ENCODE measurements at regions not wholly inside any gene's neighbourhood (a gene's known extent, or its start where the extent isn't known, plus 50 kb on each side); places are given as distances from the start of the nearest gene placed in this dataset.
"Not testable (repeated sequence)": the region's sequence is repeated elsewhere in the genome, so short reads cannot be mapped to it uniquely, and the experiment has no call there.

DNA sequence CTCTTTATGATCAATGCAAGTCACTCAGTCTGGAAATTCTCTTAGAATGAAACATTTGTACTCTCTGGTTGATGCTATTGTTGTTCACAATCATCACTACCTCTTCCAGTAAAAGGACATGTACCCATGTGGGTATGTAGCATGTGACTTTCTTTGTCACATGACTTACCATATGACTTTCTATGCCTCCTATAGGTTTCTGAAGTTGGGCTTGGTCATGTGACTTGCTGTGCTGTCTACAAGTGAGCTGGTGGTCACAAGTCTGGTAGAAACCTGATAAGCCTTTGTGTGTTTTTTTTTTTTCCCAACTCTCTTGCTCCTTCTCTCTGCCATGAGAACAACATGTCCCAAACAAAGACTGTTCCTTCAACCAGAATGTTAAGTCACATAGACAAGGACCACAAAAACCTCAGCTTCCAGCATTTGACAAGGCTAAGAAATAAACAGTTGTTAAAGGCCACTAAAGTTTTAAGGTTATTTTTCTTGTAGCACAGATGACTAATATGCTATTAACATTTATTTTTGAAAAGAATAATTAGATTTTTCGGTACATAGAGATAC lies 379.2 kb upstream of the SLC35B3 start:
- Histone ChIP-seq H3K9me3 (ENCODE audit: control insufficient read depth, insufficient read depth, low read length) (no peaks in the 10 kb centered on the region), H3K27me3 (ENCODE audit: control insufficient read depth, insufficient read depth, low read length) (no peaks in the 10 kb centered on the region), H3K4me1 (ENCODE audit: control insufficient read depth, insufficient read depth, low read length) (no peaks in the 10 kb centered on the region), H3K27ac (ENCODE audit: low read length) (no peak overlapping the region), H3K4me3 (ENCODE audit: low read length) (no peak overlapping the region), H3K36me3 (ENCODE audit: control insufficient read depth, insufficient read depth, low read length) (no peaks in the 10 kb centered on the region)
- Mint-ChIP-seq H3K4me1 (no peaks in the 10 kb centered on the region), H3K9me3 (peaks cover 3 to 8% of the 10 kb centered on the region in 2 donors), H3K36me3 (no peaks in the 10 kb centered on the region), H3K27me3 (ENCODE audit: low read depth in 2 of 2) (no peaks in the 10 kb centered on the region), H3K4me3 (no peak overlapping the region), H3K27ac (no peak overlapping the region)
- no CpG with 5 or more reads among the region's 1 CpG for WGBS (ENCODE audit: insufficient coverage)
- intact Hi-C loops (cut with micrococcal nuclease): no loop called here
- ATAC-seq (no peak), DNase-seq (no peak)
- TF ChIP-seq, protein P1, sequence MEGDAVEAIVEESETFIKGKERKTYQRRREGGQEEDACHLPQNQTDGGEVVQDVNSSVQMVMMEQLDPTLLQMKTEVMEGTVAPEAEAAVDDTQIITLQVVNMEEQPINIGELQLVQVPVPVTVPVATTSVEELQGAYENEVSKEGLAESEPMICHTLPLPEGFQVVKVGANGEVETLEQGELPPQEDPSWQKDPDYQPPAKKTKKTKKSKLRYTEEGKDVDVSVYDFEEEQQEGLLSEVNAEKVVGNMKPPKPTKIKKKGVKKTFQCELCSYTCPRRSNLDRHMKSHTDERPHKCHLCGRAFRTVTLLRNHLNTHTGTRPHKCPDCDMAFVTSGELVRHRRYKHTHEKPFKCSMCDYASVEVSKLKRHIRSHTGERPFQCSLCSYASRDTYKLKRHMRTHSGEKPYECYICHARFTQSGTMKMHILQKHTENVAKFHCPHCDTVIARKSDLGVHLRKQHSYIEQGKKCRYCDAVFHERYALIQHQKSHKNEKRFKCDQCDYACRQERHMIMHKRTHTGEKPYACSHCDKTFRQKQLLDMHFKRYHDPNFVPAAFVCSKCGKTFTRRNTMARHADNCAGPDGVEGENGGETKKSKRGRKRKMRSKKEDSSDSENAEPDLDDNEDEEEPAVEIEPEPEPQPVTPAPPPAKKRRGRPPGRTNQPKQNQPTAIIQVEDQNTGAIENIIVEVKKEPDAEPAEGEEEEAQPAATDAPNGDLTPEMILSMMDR (IDR thresholded peaks at IDR 0.05): no peak

DNA sequence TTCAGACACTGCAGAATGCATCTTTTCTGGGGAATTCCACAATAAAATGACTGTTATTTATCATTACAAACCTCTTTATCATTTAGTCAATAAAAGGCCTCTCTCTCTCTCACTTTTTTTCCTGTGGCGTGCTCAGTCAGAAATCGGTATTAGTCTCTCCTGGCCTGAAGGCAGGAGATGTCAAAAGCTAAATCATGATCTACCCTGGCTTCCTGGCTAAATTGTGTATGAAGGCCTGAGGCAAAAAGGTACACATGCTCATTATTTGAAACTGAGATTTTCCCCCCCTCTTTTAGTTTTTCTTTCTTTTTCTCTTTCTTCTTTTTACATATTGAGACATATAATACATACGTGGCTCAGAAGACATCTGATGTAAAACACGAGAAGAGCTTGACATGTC lies 375.0 kb upstream of the SLC35B3 start:
- H3K9me3 ChIP-seq (ENCODE audit: control insufficient read depth, insufficient read depth, low read length): no peaks in the 10 kb centered on the region
- Mint-ChIP-seq H3K36me3 (no peaks in the 10 kb centered on the region), H3K4me3 (no peak overlapping the region), H3K9me3 (peaks cover 2 to 3% of the 10 kb centered on the region in 2 donors), H3K27me3 (ENCODE audit: low read depth in 2 of 2) (no peaks in the 10 kb centered on the region), H3K27ac (no peak overlapping the region), H3K4me1 (no peaks in the 10 kb centered on the region)
- H3K4me3 ChIP-seq (ENCODE audit: low read length): no peak overlapping the region
- DNase-seq: no peak
- intact Hi-C loops (cut with micrococcal nuclease): no loop called here
- WGBS (ENCODE audit: insufficient coverage): 83% methylated on average over 2 of the region's 4 CpGs
- TF ChIP-seq, protein P1 (IDR thresholded peaks at IDR 0.05): no peak
- no peaks in the 10 kb centered on the region for H3K27me3 ChIP-seq (ENCODE audit: control insufficient read depth, insufficient read depth, low read length)
- no peak for ATAC-seq
- H3K4me1 ChIP-seq (ENCODE audit: control insufficient read depth, insufficient read depth, low read length): no peaks in the 10 kb centered on the region
- H3K27ac ChIP-seq (ENCODE audit: low read length): no peak overlapping the region
- no peaks in the 10 kb centered on the region for H3K36me3 ChIP-seq (ENCODE audit: control insufficient read depth, insufficient read depth, low read length)

DNA sequence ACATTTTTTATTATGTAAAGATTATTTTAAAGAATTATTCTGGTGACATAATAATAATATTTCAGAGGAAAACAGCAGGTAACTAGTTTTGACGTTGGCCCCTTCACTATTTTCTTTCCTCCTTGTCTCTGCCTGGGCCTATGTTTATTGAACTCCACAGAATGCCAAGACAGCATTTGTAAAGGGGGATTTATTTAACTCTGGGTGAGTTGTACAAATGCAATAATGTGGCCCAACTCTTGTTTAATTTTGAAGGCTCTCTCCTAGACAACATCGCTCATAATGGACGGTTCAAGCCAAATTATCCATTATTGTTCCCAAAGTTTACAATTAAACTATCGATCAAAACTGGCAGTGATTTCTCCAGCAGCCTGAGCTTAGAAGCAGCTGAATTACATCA lies 374.3 kb upstream of the SLC35B3 start:
- no peaks in the 10 kb centered on the region for H3K4me1 Mint-ChIP-seq
- Histone ChIP-seq H3K27ac (ENCODE audit: low read length) (no peak overlapping the region), H3K4me1 (ENCODE audit: control insufficient read depth, insufficient read depth, low read length) (no peaks in the 10 kb centered on the region), H3K27me3 (ENCODE audit: control insufficient read depth, insufficient read depth, low read length) (no peaks in the 10 kb centered on the region), H3K9me3 (ENCODE audit: control insufficient read depth, insufficient read depth, low read length) (no peaks in the 10 kb centered on the region), H3K4me3 (ENCODE audit: low read length) (no peak overlapping the region), H3K36me3 (ENCODE audit: control insufficient read depth, insufficient read depth, low read length) (no peaks in the 10 kb centered on the region)
- DNase-seq (no peak), ATAC-seq (no peak)
- intact Hi-C loops (cut with micrococcal nuclease): no loop called here
- no peak overlapping the region for H3K27ac Mint-ChIP-seq
- TF ChIP-seq, protein P1 (IDR thresholded peaks at IDR 0.05): no peak
- H3K27me3 Mint-ChIP-seq (ENCODE audit: low read depth in 2 of 2): no peaks in the 10 kb centered on the region
- H3K36me3 Mint-ChIP-seq: no peaks in the 10 kb centered on the region
- H3K9me3 Mint-ChIP-seq: peaks cover 2 to 5% of the 10 kb centered on the region in 2 donors
- no peak overlapping the region for H3K4me3 Mint-ChIP-seq
- 96% methylated on average over 3 of the region's 4 CpGs for WGBS (ENCODE audit: insufficient coverage)

DNA sequence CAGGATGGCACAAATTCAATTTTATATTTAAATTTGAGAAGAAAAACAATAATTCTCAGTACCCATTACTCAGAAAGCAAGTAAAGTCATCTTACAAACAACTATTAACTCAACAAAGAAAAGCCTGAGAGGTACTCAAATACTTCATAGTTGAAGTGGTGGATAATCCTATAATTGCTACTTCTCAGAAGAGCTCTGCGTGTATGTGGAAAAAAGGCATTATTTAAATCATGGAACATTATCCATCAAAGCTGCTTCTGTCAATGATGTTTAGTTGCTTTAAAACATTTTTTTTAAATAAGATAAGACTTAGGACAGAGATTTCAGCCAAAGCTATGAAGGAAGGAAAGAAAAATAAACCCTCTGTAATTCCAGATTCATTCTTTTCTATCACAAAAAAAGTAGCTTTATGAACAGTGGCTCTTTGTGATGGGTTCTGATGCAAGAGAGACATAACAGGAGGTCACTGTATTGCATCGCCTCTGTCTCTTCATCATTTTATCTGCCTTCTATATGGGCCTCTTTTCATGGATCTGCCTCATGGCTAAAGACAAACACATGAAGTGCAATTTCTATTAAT lies 367.9 kb upstream of the SLC35B3 start:
- Histone ChIP-seq H3K4me1 (ENCODE audit: control insufficient read depth, insufficient read depth, low read length) (no peaks in the 10 kb centered on the region), H3K27ac (ENCODE audit: low read length) (no peak overlapping the region), H3K4me3 (ENCODE audit: low read length) (no peak overlapping the region), H3K27me3 (ENCODE audit: control insufficient read depth, insufficient read depth, low read length) (no peaks in the 10 kb centered on the region), H3K9me3 (ENCODE audit: control insufficient read depth, insufficient read depth, low read length) (no peaks in the 10 kb centered on the region), H3K36me3 (ENCODE audit: control insufficient read depth, insufficient read depth, low read length) (no peaks in the 10 kb centered on the region)
- Mint-ChIP-seq H3K9me3 (peaks cover 7 to 19% of the 10 kb centered on the region in 2 donors), H3K36me3 (no peaks in the 10 kb centered on the region), H3K27ac (no peak overlapping the region), H3K27me3 (ENCODE audit: low read depth in 2 of 2) (no peaks in the 10 kb centered on the region), H3K4me3 (no peak overlapping the region), H3K4me1 (no peaks in the 10 kb centered on the region)
- intact Hi-C loops (cut with micrococcal nuclease): no loop called here
- DNase-seq (no peak), ATAC-seq (no peak)
- TF ChIP-seq, protein P1 (IDR thresholded peaks at IDR 0.05): no peak
- 79% methylated on average over 2 of the region's 2 CpGs for WGBS (ENCODE audit: insufficient coverage)

DNA sequence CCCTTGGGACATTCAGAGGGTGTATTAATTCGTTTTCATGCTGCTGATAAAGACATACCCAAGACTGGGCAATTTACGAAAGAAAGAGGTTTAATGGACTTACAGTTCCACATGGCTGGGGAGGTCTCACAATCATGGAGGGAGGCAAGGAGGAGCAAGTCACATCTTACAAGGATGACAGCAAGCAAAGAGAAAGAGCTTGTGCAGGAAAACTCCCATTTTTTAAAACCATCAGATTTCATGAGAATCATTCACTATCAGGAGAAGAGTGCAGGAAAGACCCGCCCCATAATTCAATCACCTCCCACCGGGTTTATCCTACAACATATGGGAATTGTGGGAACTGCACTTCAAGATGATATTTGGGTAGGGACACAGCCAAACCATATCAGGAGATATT lies 367.1 kb upstream of the SLC35B3 start:
- H3K4me1 ChIP-seq (ENCODE audit: control insufficient read depth, insufficient read depth, low read length); H3K4me3 Mint-ChIP-seq; DNase-seq; intact Hi-C loops (cut with micrococcal nuclease); H3K4me1 Mint-ChIP-seq; H3K36me3 ChIP-seq (ENCODE audit: control insufficient read depth, insufficient read depth, low read length); H3K27me3 Mint-ChIP-seq (ENCODE audit: low read depth in 2 of 2); H3K27me3 ChIP-seq (ENCODE audit: control insufficient read depth, insufficient read depth, low read length); H3K27ac Mint-ChIP-seq; H3K4me3 ChIP-seq (ENCODE audit: low read length); H3K27ac ChIP-seq (ENCODE audit: low read length); H3K9me3 ChIP-seq (ENCODE audit: control insufficient read depth, insufficient read depth, low read length); H3K36me3 Mint-ChIP-seq; ATAC-seq: not testable (repeated sequence)
- WGBS (ENCODE audit: insufficient coverage): 85% methylated on average over 4 of the region's 4 CpGs
- peaks cover 7 to 17% of the 10 kb centered on the region in 2 donors for H3K9me3 Mint-ChIP-seq

Data from natural killer cell (primary cell).